Activated B cell treated with CpG ODN at 0.5 μM for 24 hours (primary cell): ENCODE measurements at regions not wholly inside any gene's neighbourhood (a gene's known extent, or its start where the extent isn't known, plus 50 kb on each side); places are given as distances from the start of the nearest gene placed in this dataset.

Experiments
- ATAC-seq: fragments of 200-7000 bp; cut with Tn5 transposase; one replicate; pipeline ENCODE4 v1.10.0; 2021; ENCODE audit warnings: low read depth, mild to moderate bottlenecking, moderate library complexity
- CTCF ChIA-PET: fragments of 350-600 bp; sonication (Branson Sonifier 250); formaldehyde crosslinking; loops from one replicate; lab custom pipeline; 2021; ENCODE audit warnings: antibody characterized with exemption; lab: Charles Lee
- POLR2A ChIA-PET: fragments of 350-600 bp; sonication (Branson Sonifier 250); formaldehyde crosslinking; loops from one replicate; lab custom pipeline; 2021; ENCODE audit warnings: antibody characterized with exemption; lab: Charles Lee
- DNase-seq: peaks from one replicate; pipeline ENCODE4 v3.0.0; 2022
- H3K27ac Mint-ChIP-seq: one replicate; pipeline ENCODE4 v1.8.0; 2020; ENCODE audit warnings: mixed read lengths
- H3K27me3 Mint-ChIP-seq: one replicate; pipeline ENCODE4 v1.8.0; 2021; ENCODE audit warnings: mixed read lengths
- H3K36me3 Mint-ChIP-seq: one replicate; pipeline ENCODE4 v1.8.0; 2021; ENCODE audit warnings: low read depth, mixed read lengths
- H3K4me1 Mint-ChIP-seq: one replicate; pipeline ENCODE4 v1.8.0; 2021; ENCODE audit warnings: mixed read lengths
- H3K4me3 Mint-ChIP-seq: one replicate; pipeline ENCODE4 v1.8.0; 2020; ENCODE audit warnings: mild to moderate bottlenecking, mixed read lengths
- H3K9me3 Mint-ChIP-seq: one replicate; pipeline ENCODE4 v1.8.0; 2020; ENCODE audit warnings: mixed read lengths
- CTCF ChIP-seq: fragments of 200-600 bp; IDR thresholded peaks from one replicate; pipeline ENCODE4 v1.8.0; 2022; ENCODE audit warnings: antibody characterized with exemption, mild to moderate bottlenecking
- intact Hi-C: fragments of 100-400 bp; cut with micrococcal nuclease; formaldehyde crosslinking; loops from one replicate; pipeline ENCODE4 v1.15.1; 2024

GRCh38 chr10:6643962-6644361 is 63.9 kb upstream of the PRKCQ start:
- POLR2A ChIA-PET, result no interaction called here
- ATAC-seq, result no peak
- H3K4me3 Mint-ChIP-seq, result no peak overlapping the region
- H3K9me3 Mint-ChIP-seq, result no peaks in the 10 kb centered on the region
- intact Hi-C loops, result no loop called here
- no peaks in the 10 kb centered on the region for H3K4me1 Mint-ChIP-seq
- no peak for DNase-seq
- TF ChIP-seq CTCF, result no peak
- peaks cover 10% of the 10 kb centered on the region for H3K27me3 Mint-ChIP-seq
- H3K36me3 Mint-ChIP-seq, result no peaks in the 10 kb centered on the region
- CTCF ChIA-PET, result interaction anchor here (1.0 kb wide), 1 partner anchor 36 kb away, joined by 3 read pairs; no protein-coding TSS in a partner anchor
- H3K27ac Mint-ChIP-seq, result no peak overlapping the region

GRCh38 chr10:6642876-6643275 is 62.8 kb upstream of the PRKCQ start:
- no peak for TF ChIP-seq CTCF
- H3K4me1 Mint-ChIP-seq, result no peaks in the 10 kb centered on the region
- ATAC-seq, result no peak
- H3K27ac Mint-ChIP-seq, result no peak overlapping the region
- CTCF ChIA-PET, result interaction anchor here (1.0 kb wide), 1 partner anchor 37 kb away, joined by 3 read pairs; no protein-coding TSS in a partner anchor
- DNase-seq, result no peak
- H3K27me3 Mint-ChIP-seq, result peaks cover 15% of the 10 kb centered on the region
- POLR2A ChIA-PET, result no interaction called here
- H3K36me3 Mint-ChIP-seq, result no peaks in the 10 kb centered on the region
- intact Hi-C loops, result no loop called here
- H3K4me3 Mint-ChIP-seq, result no peak overlapping the region
- H3K9me3 Mint-ChIP-seq, result no peaks in the 10 kb centered on the region

GRCh38 chr10:6640433-6641040 is 60.5 kb upstream of the PRKCQ start:
- Mint-ChIP-seq H3K27me3 (peaks cover 15% of the 10 kb centered on the region), H3K4me1 (no peaks in the 10 kb centered on the region), H3K27ac (no peak overlapping the region), H3K36me3 (no peaks in the 10 kb centered on the region), H3K9me3 (no peaks in the 10 kb centered on the region), H3K4me3 (no peak overlapping the region)
- ChIA-PET POLR2A (no interaction called here), CTCF (no interaction called here)
- DNase-seq (no peak), ATAC-seq (no peak)
- no peak for TF ChIP-seq CTCF
- intact Hi-C loops, result no loop called here

GRCh38 chr10:6637053-6637452 is 57.0 kb upstream of the PRKCQ start:
- no peak overlapping the region for H3K27ac Mint-ChIP-seq
- DNase-seq (no peak), ATAC-seq (no peak)
- no peaks in the 10 kb centered on the region for H3K4me1 Mint-ChIP-seq
- intact Hi-C loops, result no loop called here
- H3K4me3 Mint-ChIP-seq, result no peak overlapping the region
- no peaks in the 10 kb centered on the region for H3K9me3 Mint-ChIP-seq
- ChIA-PET POLR2A (no interaction called here), CTCF (no interaction called here)
- H3K27me3 Mint-ChIP-seq, result peaks cover 14% of the 10 kb centered on the region
- TF ChIP-seq CTCF, result no peak
- H3K36me3 Mint-ChIP-seq, result no peaks in the 10 kb centered on the region

- ChIA-PET POLR2A (no interaction called here), CTCF (no interaction called here)
- DNase-seq (no peak), ATAC-seq (no peak)
- TF ChIP-seq CTCF, result no peak
- no peaks in the 10 kb centered on the region for H3K4me1 Mint-ChIP-seq
- no peak overlapping the region for H3K4me3 Mint-ChIP-seq
- intact Hi-C loops, result no loop called here
- H3K27ac Mint-ChIP-seq, result no peak overlapping the region
- no peaks in the 10 kb centered on the region for H3K36me3 Mint-ChIP-seq
- H3K9me3 Mint-ChIP-seq, result no peaks in the 10 kb centered on the region
- H3K27me3 Mint-ChIP-seq, result peaks cover 14% of the 10 kb centered on the region
These were observed 55.7 kb upstream of the PRKCQ start for GRCh38 chr10:6635784-6636183.
